ENCODE measurements at regions not wholly inside any gene's neighbourhood (a gene's known extent, or its start where the extent isn't known, plus 50 kb on each side); places are given as distances from the start of the nearest gene placed in this dataset.

DNA sequence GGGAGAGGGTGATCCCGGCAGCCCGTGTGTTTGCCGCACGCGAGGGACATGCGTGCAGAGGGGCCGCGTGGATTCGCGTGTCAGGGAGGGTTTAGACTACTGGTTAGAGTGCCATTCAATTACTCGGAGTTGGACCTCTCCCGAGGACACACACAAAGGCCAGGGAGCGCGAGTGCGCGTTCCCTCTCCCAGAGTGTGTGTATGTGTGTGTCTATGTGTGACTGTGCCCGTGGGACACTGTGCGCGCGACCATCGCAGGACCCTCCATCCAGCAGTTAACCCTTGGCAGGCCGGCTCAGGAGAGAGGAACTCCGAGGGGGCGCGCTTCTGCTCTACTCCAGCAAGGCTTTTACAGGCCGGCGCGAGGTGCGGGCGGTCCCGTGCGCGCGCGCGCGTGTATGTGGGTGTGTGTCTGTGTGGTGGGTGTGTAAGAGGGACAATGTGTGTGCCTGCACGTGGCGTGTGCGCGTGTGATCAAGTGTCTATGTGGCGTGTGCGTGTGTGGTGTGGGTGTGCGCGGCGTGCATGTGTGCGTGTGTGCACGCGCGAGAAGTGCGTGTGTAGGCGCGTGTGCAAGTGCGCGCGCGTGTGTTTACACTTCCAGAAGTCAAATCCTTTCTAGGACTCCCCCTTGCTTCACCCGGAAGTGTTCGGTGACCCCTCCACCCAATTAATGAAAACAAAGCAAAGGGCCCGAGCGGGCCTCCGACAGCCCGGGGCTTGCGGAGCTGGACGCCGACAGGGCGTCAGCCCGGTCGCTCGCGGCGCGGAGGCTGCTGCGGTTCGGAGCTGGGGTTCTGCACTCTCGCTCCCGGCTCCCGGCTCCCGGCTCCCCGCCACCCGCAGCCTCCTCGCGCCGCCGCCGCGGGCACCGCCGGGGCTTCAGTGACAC lies 75.3 kb upstream of the TBCA start:
- TF ChIP-seq, protein P1, sequence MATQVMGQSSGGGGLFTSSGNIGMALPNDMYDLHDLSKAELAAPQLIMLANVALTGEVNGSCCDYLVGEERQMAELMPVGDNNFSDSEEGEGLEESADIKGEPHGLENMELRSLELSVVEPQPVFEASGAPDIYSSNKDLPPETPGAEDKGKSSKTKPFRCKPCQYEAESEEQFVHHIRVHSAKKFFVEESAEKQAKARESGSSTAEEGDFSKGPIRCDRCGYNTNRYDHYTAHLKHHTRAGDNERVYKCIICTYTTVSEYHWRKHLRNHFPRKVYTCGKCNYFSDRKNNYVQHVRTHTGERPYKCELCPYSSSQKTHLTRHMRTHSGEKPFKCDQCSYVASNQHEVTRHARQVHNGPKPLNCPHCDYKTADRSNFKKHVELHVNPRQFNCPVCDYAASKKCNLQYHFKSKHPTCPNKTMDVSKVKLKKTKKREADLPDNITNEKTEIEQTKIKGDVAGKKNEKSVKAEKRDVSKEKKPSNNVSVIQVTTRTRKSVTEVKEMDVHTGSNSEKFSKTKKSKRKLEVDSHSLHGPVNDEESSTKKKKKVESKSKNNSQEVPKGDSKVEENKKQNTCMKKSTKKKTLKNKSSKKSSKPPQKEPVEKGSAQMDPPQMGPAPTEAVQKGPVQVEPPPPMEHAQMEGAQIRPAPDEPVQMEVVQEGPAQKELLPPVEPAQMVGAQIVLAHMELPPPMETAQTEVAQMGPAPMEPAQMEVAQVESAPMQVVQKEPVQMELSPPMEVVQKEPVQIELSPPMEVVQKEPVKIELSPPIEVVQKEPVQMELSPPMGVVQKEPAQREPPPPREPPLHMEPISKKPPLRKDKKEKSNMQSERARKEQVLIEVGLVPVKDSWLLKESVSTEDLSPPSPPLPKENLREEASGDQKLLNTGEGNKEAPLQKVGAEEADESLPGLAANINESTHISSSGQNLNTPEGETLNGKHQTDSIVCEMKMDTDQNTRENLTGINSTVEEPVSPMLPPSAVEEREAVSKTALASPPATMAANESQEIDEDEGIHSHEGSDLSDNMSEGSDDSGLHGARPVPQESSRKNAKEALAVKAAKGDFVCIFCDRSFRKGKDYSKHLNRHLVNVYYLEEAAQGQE (IDR thresholded peaks at IDR 0.05; ENCODE audit: insufficient read depth in 1 of 2, low read depth in 2 of 2, low read length in 2 of 2): no peak
- no peak for TF ChIP-seq POLR2AphosphoS5 (IDR thresholded peaks at IDR 0.05; ENCODE audit: low read depth, low read length)
- no peak for TF ChIP-seq SIN3A (IDR thresholded peaks at IDR 0.05; ENCODE audit: borderline replicate concordance, insufficient read depth, low read length)
